Liver (tissue), 3 donors: ENCODE measurements at regions not wholly inside any gene's neighbourhood (a gene's known extent, or its start where the extent isn't known, plus 50 kb on each side); places are given as distances from the start of the nearest gene placed in this dataset.

Experiments used
- CTCF ChIP-seq: fragments of 150-350 bp; IDR thresholded peaks from 2 replicates; pipeline ENCODE4 v1.5.1; 2017; ENCODE audit warnings: improper control_type of control experiment, low read depth, low read length; ENCODE audit not compliant: missing input control
- REST ChIP-seq: IDR thresholded peaks from 2 replicates; pipeline ENCODE4 v1.6.1; 2016; ENCODE audit warnings: antibody characterized with exemption, mild to moderate bottlenecking
- SP1 ChIP-seq: IDR thresholded peaks from 2 replicates; pipeline ENCODE4 v1.6.1; 2018; ENCODE audit warnings: antibody characterized with exemption, mild to moderate bottlenecking
- donor health status: healthy.
- donor health status: healthy.

- TF ChIP-seq REST (no peak), CTCF (no peak), SP1 (no peak)
These were observed 189.9 kb upstream of the EYA4 start for GRCh38 chr6:133051240-133051639.
